Neural cell (in vitro differentiated cells): ENCODE measurements at regions not wholly inside any gene's neighbourhood (a gene's known extent, or its start where the extent isn't known, plus 50 kb on each side); places are given as distances from the start of the nearest gene placed in this dataset.

Experiments
- CTCF ChIP-seq: fragments of 450-650 bp; IDR thresholded peaks from 2 replicates; pipeline ENCODE4 v1.5.1; 2014; ENCODE audit warnings: antibody characterized with exemption, mild to moderate bottlenecking, moderate library complexity; ENCODE audit not compliant: poor library complexity, severe bottlenecking
- EP300 ChIP-seq: fragments of 450-650 bp; conservative IDR thresholded peaks from 2 replicates; pipeline ENCODE4 v1.6.1; 2014; ENCODE audit warnings: antibody characterized with exemption, mild to moderate bottlenecking, moderate library complexity; ENCODE audit not compliant: poor library complexity, severe bottlenecking
- EZH2 ChIP-seq: fragments of 200-600, 300-800 bp; shearing (Covaris generic), sonication (generic); IDR thresholded peaks from 2 replicates; pipeline ENCODE4 v1.6.1; 2014; ENCODE audit warnings: antibody characterized with exemption, low read length, borderline replicate concordance, mild to moderate bottlenecking; ENCODE audit not compliant: insufficient read depth, poor library complexity, severe bottlenecking
- POLR2AphosphoS5 ChIP-seq: IDR thresholded peaks from 2 replicates; pipeline ENCODE4 v1.6.1; 2012

DNA sequence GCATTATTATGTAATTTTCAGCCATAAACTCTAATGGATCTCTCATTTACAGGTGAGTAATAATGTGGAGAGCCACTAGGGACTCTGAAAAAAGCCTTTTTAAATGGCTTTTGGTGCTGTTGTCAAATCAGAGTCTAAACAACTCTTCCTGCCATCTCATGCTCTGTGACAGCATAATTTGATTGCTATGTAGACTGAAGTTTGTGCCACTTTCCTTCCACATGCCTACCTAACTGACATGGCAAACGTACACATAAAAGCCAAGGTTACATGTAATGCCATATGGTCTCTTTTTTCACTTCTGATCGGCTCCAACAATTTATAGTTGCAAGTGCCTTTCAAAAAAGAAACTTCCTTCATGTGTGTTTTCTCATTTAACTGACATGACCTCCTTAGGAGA lies 94.3 kb downstream of the SH2D1A start:
- TF ChIP-seq EP300 (peak; percentile 87), EZH2 (no peak), CTCF (no peak), POLR2AphosphoS5 (peak; percentile 82)
